ENCODE measurements at regions not wholly inside any gene's neighbourhood (a gene's known extent, or its start where the extent isn't known, plus 50 kb on each side); places are given as distances from the start of the nearest gene placed in this dataset.

DNA sequence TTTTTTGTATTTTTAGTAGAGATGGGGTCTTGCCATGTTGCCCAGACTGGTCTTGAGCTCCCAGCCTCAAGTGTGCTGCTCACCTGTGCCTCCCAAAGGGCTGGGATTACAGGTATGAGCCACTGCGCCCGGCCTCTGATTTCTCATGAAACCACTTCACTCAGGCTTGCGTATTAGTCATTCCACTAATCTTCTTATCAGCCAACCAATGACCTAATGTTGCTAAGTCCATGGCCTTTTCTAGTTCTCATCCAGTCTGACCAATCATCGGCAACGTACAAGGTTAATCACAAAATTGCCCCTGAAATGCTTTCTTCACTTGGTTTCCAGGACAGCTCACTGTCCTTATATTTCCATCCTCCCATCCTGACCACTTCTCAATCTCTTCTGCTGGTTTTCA, 605.3 kb upstream of the SLC10A2 start:
- H3K9me2 ChIP-seq (ENCODE audit: insufficient read depth, low read length): no peaks in the 10 kb centered on the region
- ChIA-PET POLR2A (no interaction called here), CTCF (ENCODE audit: unreplicated experiment) (no interaction called here)
- no peaks in the 10 kb centered on the region for H3K36me3 ChIP-seq (ENCODE audit: insufficient read depth, low read length)
- BruUV-seq (replicated peaks): no TSS peak
- no peaks in the 10 kb centered on the region for H3K9me3 ChIP-seq (ENCODE audit: low read length)
- no peak for TF ChIP-seq EZH2phosphoT487 (IDR thresholded peaks at IDR 0.05; ENCODE audit: borderline replicate concordance, low read depth, low read length)
- TF ChIP-seq, protein P1, sequence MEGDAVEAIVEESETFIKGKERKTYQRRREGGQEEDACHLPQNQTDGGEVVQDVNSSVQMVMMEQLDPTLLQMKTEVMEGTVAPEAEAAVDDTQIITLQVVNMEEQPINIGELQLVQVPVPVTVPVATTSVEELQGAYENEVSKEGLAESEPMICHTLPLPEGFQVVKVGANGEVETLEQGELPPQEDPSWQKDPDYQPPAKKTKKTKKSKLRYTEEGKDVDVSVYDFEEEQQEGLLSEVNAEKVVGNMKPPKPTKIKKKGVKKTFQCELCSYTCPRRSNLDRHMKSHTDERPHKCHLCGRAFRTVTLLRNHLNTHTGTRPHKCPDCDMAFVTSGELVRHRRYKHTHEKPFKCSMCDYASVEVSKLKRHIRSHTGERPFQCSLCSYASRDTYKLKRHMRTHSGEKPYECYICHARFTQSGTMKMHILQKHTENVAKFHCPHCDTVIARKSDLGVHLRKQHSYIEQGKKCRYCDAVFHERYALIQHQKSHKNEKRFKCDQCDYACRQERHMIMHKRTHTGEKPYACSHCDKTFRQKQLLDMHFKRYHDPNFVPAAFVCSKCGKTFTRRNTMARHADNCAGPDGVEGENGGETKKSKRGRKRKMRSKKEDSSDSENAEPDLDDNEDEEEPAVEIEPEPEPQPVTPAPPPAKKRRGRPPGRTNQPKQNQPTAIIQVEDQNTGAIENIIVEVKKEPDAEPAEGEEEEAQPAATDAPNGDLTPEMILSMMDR (conservative IDR thresholded peaks at IDR 0.05; ENCODE audit: low read length): no peak
- intact Hi-C loops (cut with micrococcal nuclease; ENCODE audit: unreplicated experiment): no loop called here
- H3K4me2 ChIP-seq (ENCODE audit: low read length): no peak overlapping the region
- no peaks in the 10 kb centered on the region for H3K79me2 ChIP-seq (ENCODE audit: insufficient read depth, low read depth, low read length)
- no peak overlapping the region for H3K4me3 ChIP-seq (ENCODE audit: low read depth, low read length, poor library complexity, severe bottlenecking)
- no peak for DNase-seq (ENCODE audit: low spot score)
- H2AFZ ChIP-seq (ENCODE audit: low read length): no peak overlapping the region
- H3K27ac ChIP-seq (ENCODE audit: low read depth, low read length, poor library complexity, severe bottlenecking): no peak overlapping the region
- H4K20me1 ChIP-seq (ENCODE audit: insufficient read depth, low read length): no peaks in the 10 kb centered on the region
- no peaks in the 10 kb centered on the region for H3K4me1 ChIP-seq (ENCODE audit: insufficient read depth, low read length, poor library complexity, severe bottlenecking)

- Histone ChIP-seq H2AFZ (ENCODE audit: low read length) (no peak overlapping the region), H3K4me1 (ENCODE audit: insufficient read depth, low read length, poor library complexity, severe bottlenecking) (no peaks in the 10 kb centered on the region), H4K20me1 (ENCODE audit: insufficient read depth, low read length) (no peaks in the 10 kb centered on the region), H3K79me2 (ENCODE audit: insufficient read depth, low read depth, low read length) (no peaks in the 10 kb centered on the region), H3K4me2 (ENCODE audit: low read length) (no peak overlapping the region), H3K9me3 (ENCODE audit: low read length) (no peaks in the 10 kb centered on the region), H3K27ac (ENCODE audit: low read depth, low read length, poor library complexity, severe bottlenecking) (no peak overlapping the region), H3K36me3 (ENCODE audit: insufficient read depth, low read length) (no peaks in the 10 kb centered on the region), H3K9me2 (ENCODE audit: insufficient read depth, low read length) (no peaks in the 10 kb centered on the region), H3K4me3 (ENCODE audit: low read depth, low read length, poor library complexity, severe bottlenecking) (no peak overlapping the region)
- no peak for DNase-seq (ENCODE audit: low spot score)
- BruUV-seq (replicated peaks): no TSS peak
- CTCF ChIA-PET (ENCODE audit: unreplicated experiment): no interaction called here
- TF ChIP-seq EZH2phosphoT487 (IDR thresholded peaks at IDR 0.05; ENCODE audit: borderline replicate concordance, low read depth, low read length): no peak
- TF ChIP-seq, protein P1 (conservative IDR thresholded peaks at IDR 0.05; ENCODE audit: low read length): no peak
- POLR2A ChIA-PET: no interaction called here
- intact Hi-C loops (cut with micrococcal nuclease; ENCODE audit: unreplicated experiment): no loop called here
Observed at GRCh38 chr13:103663996-103664395, 597.8 kb upstream of the SLC10A2 start.

DNA sequence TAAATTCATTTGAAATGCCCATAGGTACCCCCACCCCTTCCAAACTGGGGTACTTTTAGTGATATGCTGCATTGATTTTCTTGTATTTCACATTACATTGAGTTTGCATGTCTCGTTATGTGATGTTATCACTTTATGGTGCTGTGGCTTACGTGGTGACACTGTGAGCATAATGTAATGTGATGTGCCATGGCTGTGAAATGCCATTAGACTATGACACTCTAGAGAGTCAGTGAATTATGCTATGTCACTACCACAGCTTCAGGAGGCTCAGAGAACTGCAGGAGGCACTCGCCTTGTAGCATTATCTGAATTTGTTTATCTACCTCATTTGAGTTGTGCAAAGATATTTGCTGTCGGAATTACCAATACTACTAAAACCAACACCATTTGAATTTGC, 590.1 kb upstream of the SLC10A2 start:
- POLR2A ChIA-PET: no interaction called here

More for the DNA sequence above, 590.1 kb upstream of the SLC10A2 start:
- intact Hi-C loops (cut with micrococcal nuclease; ENCODE audit: unreplicated experiment): no loop called here
- Histone ChIP-seq H4K20me1 (ENCODE audit: insufficient read depth, low read length) (no peaks in the 10 kb centered on the region), H3K4me1 (ENCODE audit: insufficient read depth, low read length, poor library complexity, severe bottlenecking) (no peaks in the 10 kb centered on the region), H3K9me3 (ENCODE audit: low read length) (no peaks in the 10 kb centered on the region), H3K4me3 (ENCODE audit: low read depth, low read length, poor library complexity, severe bottlenecking) (no peak overlapping the region), H3K4me2 (ENCODE audit: low read length) (no peak overlapping the region), H3K79me2 (ENCODE audit: insufficient read depth, low read depth, low read length) (no peaks in the 10 kb centered on the region), H3K36me3 (ENCODE audit: insufficient read depth, low read length) (no peaks in the 10 kb centered on the region), H3K27ac (ENCODE audit: low read depth, low read length, poor library complexity, severe bottlenecking) (no peak overlapping the region), H2AFZ (ENCODE audit: low read length) (no peak overlapping the region), H3K9me2 (ENCODE audit: insufficient read depth, low read length) (no peaks in the 10 kb centered on the region)
- no peak for DNase-seq (ENCODE audit: low spot score)
- TF ChIP-seq, protein P1 (conservative IDR thresholded peaks at IDR 0.05; ENCODE audit: low read length): no peak
- TF ChIP-seq EZH2phosphoT487 (IDR thresholded peaks at IDR 0.05; ENCODE audit: borderline replicate concordance, low read depth, low read length): no peak
- CTCF ChIA-PET (ENCODE audit: unreplicated experiment): no interaction called here
- no TSS peak for BruUV-seq (replicated peaks)

Measured in OCI-LY7 (cell line).